HG02610 (cell line): ENCODE measurements at regions not wholly inside any gene's neighbourhood (a gene's known extent, or its start where the extent isn't known, plus 50 kb on each side); places are given as distances from the start of the nearest gene placed in this dataset.
"Not testable (repeated sequence)": the region's sequence is repeated elsewhere in the genome, so short reads cannot be mapped to it uniquely, and the experiment has no call there.

ENCODE experiments used
- ATAC-seq: cut with Tn5 transposase; IDR thresholded peaks from one replicate; pipeline ENCODE4 v1.9.1; 2021; ENCODE audit warnings: mild to moderate bottlenecking, moderate library complexity; ENCODE audit not compliant: unreplicated experiment

DNA sequence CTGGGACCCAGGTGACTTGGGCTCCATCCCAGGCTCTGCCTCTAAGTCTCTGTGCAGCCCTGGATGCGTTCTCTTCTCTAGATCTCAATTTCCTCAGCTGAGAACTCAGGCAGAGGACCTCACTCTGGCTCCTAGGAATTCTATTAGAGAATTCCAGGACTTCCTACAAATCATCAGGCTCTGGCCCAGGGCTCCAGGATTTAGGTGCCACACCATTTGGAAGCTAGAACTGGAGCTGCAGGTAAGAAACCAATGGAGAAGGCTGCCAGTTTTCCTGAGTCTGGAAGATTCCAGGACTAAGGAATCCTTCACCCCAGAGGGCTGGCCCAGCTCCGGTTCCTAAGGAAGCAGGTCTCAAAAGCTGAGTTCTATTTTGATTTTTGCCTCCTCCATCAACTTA, 189.8 kb upstream of the CDH5 start:
- ATAC-seq = no peak

DNA sequence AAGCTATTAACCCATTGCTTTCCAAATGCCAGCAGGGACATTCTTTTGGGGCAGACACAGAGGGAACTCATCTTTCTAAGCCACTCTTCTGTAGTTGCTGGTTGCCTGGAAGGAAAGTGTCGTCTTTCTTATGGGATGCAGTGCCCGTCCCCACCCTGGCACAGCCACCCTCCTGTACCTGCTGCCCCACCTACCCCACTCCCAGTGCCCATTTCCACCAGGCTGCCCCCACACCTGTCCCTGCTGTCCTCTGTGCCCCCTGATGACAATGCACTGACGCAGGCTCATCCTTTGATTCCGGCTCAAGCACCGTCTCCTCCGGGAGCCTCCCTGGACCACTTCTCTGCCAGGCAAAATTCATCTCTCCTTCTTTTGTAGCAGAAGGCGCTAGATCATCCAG, 190.4 kb upstream of the CDH5 start:
- no peak for ATAC-seq

DNA sequence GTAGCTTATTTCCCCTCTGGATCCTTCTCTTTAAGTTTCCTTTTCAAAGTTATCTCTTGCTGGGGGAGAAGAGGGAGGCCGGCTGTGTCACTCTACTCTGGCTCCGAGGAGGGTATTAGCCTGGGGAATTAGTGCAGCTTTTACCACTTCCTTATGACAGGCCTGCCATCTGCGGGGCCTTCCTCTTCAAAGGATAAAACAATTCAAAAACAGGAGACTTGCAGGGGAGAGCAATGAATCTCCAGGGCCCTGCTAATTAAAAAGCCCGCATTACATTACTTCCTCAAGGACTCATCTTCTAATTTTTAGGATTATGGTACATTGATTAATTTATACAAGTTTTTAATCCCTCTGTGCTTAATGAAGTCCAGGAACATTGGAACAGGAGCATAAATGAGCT, 190.9 kb upstream of the CDH5 start:
- no peak for ATAC-seq

DNA sequence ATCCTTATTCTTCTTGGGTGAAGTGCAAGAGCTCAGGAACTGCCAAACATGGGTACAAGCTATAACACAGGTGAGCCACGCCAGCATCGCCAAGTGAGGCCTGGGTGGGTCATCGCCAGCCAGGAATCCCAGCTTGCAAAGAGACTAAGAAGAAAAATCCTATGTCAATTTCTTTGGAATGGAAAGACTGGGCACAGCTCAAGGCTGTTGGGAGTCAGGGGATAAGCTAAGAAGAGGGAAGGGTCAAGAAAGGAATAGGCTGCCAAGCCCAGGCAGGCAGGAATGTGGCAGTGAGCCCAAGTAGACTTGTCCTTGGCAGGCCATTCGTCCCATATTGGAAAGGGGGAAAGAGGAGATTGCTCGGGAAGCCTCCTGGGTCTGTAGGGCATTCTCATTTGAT, 191.4 kb upstream of the CDH5 start:
- no peak for ATAC-seq

DNA sequence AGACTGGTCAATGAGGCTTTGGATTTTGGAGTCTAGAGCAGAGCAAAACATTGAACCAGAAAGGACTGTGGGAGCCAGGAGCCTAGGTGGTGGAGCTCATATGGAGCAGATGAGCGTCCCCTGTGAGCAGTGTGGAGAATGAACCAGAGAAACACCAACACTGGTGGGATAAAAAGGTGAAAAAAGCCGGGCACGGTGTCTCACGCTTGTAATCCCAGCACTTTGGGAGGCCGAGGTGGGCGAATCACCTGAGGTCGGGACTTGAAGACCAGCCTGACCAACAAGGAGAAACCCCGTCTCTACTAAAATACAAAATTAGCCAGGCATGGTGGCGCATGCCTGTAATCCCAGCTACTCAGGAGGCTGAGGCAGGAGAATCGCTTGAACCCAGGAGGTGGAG, 192.7 kb upstream of the CDH5 start:
- ATAC-seq = not testable (repeated sequence)

DNA sequence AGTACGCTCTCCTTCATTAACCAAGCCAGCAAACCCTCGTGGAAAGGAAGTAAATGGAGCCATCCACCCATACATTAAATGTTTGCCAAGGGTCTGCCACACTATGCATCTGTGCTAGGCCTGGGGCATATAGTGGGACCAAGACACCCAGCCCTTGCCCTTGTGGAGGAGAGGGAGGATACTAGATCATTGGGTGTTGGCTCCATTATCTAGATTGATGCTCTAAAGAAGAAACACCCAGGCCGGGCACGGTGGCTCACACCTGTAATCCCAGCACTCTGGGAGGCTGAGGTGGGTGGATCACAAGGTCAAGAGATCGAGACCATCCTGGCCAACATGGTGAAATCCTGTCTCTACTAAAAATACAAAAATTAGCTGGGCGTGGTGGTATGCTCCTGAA, 193.3 kb upstream of the CDH5 start:
- not testable (repeated sequence) for ATAC-seq

DNA sequence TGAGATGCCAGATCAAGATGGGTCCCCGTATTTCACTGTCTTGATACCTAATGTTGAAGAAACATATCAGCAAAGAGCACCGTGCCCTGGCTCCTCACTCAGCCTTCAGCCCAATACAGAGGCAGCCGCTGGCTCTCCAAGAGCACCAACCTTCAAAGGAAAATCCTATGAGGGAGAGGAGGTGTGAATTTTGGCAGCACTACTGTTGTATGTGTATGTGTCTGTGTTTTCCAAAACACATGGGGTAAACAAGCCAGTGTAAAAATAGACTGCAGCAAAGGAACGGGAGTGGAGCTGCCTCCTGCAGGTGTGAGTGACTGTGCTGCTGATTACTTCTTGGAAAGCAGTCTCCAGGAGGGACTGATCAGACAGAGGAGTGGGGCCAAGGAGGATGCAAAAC, 194.0 kb upstream of the CDH5 start:
- ATAC-seq = no peak

DNA sequence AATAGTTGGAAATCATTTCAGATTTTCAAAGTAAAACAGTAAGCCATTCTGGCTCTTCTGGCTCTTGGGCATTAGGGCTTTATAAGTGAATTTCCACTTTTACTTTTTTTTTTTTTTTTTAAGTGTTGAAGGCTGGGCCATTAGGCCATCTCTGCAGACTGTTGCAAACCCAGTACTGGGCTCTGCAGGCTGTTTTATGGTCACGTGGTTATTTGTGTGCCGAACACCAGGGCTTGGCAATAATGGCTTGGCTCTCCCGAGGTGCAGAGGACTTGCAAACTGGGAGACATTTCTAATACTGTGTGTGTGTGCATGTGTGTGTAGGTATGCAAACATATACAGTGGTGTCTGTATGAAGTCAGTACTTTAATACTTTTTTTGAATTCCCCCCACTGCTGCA, 194.9 kb upstream of the CDH5 start:
- ATAC-seq = no peak

DNA sequence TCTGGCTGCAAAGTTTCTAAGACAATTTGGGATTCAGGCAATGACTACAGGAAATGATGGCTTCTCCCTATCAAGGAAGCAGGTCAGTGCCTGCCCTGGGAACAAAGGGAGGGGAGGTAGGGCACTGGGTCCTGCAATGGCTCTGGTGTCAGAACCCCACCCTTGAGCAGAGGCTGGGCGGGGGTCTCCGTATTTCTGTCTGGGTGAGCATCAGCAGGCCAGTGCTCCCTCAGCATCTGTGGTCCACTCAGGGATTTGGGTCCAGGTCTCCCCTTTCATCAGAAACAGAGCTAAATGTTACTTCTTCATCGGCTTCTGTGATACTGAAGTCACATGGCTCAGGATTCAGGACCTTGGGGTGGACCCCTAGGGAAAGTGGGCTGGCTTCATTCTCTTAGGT, 195.5 kb upstream of the CDH5 start:
- ATAC-seq = no peak

DNA sequence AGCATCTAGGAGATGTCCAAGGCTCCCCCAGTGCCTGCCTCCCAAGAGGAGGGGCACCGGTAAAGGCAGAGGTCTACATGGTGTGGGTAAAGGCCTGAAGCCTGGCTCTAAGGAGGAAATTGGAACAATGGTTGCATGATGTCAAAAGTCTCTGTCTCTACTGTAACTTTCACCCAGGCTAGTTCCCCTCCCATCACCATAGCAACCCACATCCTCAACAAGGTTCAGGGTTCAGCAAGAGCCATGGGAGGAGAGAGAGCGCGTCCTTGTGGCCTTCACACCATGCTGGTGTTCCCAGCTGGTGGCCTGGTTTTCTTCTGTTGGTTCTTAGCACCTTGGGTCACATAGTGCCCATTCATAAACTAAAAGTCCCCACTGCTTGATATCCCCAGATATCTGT, 196.7 kb upstream of the CDH5 start:
- ATAC-seq = no peak

DNA sequence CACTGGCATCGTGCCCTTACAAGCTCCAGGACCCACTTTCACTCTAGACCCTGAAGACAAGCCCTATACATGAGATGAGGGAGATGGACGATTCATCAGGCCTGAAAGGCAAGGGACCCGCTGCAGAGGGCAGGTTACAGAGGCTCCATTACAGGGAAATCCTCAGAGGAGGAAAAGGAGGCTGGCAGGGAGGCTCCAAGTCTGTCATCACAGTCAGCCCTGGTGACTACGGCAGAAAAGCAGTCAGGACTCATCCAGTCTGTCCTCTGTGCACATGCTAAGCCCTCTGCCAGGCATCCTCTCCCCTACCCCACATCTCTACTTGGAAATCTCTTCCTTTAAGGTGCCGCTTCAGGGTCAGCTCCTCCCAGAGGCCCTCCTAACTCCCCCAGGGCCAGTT, 197.7 kb upstream of the CDH5 start:
- ATAC-seq = no peak

DNA sequence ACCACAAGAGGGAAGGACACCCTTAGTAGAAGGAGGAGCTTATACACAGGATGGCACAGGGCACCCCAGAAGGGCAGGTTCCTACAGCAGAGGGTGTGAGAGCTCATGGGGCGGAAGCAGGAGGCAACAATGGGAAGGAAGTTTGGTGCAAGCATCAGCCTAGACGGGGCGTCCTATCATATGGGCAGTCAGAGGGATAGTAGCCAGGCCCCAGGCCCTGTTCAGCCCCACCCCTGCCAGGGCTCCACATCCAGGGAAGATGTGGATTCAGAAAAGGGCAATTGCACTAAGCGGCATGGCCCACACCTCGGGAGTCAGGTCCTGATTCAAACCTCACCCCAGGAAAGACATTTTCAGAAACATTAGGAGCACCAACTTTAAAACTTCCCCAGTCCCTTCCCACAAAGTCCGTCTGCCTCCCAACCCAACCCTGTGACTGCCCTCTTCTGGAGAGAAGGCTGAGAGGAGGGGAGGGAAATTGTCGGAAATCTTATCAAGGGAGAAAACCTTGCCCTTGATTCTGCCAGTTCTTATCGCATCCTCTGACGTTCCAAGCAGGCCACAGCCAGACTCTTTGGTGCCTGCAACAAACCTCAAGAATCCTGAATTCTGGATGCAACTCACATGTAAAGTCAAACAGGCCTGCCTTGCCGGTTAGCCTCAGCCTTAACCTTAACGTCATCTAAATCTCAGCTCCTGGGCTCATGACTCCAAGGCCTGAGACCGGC, 198.8 kb upstream of the CDH5 start:
- no peak for ATAC-seq

DNA sequence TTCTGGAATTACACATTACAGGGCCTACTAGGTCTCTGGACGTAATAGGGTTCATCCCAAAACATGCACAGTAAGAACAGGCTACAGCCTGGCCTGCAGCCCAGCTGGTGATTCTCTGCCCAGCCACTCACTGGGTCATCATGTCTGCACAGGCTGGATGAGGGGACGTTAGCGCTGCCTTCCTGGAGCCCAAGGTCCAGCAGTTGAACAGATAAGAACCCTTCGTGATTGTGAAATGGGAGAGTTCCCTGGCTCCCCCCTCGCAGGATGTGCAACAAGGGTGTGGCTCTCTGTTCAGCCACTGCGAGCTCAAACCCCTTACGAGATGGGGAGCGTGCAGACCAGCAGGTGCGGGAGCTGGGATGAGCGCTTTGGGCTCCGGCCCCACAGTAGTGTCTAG, 200.0 kb upstream of the CDH5 start:
- no peak for ATAC-seq

DNA sequence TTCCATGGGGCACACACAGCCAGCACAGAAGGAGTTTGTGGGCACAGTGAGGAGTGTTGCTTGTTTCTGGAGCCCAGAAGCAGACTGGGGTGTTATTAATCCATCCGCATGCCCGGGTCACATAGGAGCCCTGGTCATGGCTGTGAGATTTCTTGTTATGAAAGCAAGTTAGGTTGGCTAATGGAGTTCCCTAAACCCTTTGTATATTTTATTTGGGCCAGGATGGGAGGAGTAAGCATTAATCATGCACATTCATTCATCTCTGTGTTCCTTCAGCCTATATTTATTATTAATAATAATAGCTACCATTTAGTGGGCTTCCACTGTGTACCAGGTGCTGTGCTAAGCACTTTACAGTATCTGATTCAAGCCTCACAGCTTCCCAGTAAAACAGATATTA, 200.6 kb upstream of the CDH5 start:
- no peak for ATAC-seq

DNA sequence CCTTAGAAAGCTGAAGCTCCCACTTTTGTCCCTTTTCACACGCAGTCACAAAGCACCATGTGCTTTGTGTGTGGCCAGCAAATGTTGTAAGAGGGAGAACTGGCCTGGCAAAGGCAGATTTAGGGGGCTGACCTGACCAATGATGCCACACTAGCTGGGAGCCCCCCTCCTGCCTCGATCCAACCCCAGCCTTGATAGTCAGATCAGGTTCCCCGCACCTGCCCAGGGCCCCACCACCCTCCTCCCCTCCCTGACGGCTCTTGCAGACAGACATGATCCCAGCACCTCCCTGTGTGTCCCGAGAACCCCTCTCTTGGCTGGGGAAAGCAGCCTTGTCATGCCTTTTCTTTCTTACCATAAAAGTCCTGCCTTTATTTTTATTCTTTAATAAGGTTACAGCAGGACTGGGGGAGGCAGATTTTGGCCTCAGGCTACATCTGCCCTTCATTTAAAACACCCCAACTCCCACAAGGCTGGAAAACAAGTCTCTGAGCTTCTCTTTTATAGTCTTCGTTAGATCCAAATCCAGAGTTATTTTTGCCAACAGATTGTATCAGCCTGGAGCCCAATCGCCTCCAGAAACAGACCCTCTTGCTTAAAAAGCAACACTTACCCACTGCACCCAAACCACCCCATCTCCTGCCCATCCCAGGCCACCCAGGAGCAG, 201.8 kb upstream of the CDH5 start:
- no peak for ATAC-seq

DNA sequence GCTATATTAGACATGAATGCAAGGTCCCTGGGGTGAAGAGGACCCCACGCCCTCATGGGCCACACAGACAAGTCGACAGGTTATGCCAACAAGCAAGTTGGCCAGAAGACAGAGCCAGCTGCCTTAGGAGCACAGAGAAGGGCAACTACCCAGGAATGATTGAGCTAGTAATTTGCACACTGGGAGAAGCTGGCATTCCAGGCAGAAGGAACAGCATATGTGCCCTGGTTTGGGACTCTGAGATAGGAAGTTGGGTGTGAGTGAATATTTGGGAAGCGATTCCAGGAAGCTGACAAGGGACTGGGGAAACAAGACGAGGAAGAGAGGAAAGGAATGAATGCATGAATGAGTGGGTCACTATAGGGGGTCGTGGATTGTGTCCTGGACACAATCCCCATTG, 203.7 kb upstream of the CDH5 start:
- ATAC-seq = no peak

DNA sequence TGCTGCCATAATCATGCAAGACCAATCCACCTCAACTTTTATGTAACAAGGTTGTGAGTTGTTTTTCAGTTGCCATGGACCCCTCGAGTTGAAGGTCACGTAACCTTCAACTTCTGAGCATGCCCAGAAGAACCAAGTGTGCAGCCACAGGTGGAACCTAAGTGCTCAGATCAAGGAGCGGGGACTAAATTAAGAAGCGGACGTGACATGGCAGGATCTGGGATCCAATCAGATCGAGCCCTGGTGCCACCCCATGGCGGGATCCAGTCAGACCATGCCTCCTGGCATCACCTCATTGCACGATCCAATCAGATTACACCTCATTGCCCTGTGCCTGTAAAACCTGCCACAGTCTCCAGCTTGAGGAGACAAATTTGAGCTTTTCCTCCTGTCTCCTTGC, 204.5 kb upstream of the CDH5 start:
- ATAC-seq = no peak

DNA sequence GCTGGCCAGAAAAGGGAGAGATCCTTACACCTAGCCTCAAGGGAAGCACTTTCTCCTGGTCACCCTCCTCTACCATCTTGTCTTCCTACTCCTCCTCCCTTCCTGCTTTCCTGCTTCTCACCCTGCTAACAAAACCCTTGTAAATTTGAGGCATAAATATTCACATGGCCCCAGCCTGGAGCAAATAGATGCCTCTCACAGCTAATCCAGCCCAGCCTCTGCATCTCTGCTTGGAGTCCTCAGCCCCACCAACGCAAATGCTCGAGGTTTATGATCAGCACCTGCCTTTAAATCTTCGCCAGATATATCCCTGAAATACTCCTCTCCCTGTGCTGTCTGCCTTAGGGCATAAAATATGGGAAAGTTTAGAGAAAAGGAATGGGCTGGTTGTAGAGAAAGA, 205.2 kb upstream of the CDH5 start:
- no peak for ATAC-seq

DNA sequence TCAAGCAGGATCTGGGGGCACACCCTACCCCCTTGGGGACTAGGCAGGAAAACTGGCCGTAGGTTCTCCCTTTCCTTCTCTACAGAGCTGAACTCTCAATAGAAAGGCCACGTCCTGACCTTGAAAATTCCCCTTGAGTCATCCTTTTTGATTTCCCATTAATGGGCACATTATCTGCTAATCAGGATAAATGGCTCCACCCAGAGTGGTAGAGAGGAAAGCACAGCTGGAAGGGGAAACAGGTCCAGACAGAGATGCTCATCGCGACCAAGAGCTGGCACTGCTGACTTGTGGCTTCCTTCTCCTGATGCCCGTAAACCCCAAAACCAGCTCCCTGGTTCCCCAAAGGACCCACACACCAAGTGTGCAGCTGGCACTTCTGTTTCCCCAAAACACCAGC, 206.5 kb upstream of the CDH5 start:
- ATAC-seq = no peak

DNA sequence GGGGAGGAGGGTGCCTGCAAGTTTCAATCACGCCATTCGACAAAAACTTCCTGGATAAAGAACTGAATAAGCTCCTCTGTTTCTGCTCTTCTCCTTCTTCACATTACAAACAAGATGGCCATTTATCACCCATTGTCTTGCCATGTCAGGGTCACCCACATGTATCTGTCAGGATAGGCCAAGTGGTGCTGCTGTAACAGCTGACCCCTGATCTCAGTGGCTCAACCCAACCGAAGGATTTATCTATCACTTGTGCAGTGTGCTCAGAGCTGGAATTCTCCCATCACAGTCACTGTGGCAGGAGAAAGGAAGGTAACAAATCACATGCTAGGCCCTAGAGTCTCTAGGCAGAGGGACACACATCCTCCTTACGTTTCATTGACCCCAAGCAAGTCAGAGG, 210.0 kb upstream of the CDH5 start:
- ATAC-seq = no peak

DNA sequence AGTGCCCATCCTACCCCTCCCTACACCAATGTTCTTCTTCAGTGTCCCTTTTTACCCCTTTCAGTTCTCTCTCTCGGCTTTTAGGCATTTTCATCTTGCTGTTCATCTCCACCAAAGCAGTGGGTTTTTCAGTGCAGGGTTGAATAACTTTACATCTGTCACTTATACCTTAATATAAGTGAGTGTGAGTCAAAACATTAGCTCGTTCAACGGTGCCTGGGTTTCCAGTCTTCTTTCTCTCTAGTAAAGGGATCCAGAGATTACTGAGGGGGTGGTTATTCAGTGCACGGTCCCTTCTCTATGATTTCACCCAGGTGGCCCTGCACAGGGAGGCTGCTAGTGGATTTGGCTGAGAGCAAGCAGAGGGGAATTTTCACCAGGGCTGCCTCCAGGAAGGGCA, 210.6 kb upstream of the CDH5 start:
- no peak for ATAC-seq

DNA sequence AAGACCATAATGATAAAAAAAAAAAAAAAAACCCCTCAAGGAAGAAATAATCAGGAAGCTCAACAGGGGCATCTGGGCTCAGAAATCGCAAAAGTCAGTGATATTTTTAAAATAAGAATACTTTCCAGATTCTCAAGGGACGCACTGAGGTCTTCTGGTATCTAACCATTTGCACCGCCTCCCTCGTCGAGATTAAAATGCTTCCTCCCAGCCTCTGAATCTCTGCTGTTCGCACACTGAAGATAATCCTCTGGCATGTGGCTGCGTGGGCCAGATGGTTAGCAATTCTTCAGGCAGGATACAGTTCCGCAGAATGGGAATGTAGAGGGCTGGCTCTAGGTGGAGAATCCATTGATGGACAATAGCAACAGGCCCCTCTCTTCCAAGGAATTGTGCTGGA, 211.7 kb upstream of the CDH5 start:
- ATAC-seq = no peak

DNA sequence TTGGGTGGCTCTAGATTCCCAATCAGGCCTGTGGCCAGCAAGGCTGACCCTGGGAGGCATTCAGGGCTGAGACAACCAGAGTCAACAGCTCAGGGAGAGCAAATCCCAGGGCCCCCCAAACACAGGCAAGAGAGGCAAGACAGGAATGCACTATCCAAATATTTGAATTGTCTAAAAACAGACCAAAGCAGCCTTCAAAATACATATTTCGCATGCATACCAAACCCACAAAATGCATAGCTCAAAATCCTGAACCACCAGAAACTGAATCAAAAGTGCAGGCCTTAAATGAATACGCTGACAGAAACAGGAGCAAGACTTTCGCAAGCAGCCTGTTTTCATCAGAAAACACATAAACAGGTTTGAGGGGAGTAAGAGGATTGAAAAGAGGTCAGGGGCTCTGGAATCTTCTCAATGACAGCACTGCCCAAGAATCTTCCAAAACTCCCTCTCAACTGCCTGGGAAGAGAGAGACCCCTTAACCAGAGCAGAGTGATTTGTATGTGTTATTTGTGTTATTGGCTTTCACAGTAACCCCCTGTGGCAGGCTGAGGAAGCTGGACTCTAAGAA, 213.6 kb upstream of the CDH5 start:
- ATAC-seq = no peak
